B cell (primary cell): ENCODE measurements at regions not wholly inside any gene's neighbourhood (a gene's known extent, or its start where the extent isn't known, plus 50 kb on each side); places are given as distances from the start of the nearest gene placed in this dataset.

ENCODE experiments used
- ATAC-seq: fragments of 200-7000 bp; cut with Tn5 transposase; one replicate; pipeline ENCODE4 v1.10.0; 2021; ENCODE audit warnings: low read depth, mild to moderate bottlenecking, moderate number of reproducible peaks, moderate library complexity
- CTCF ChIA-PET: fragments of 350-600 bp; sonication (Branson Sonifier 250); formaldehyde crosslinking; loops from one replicate; lab custom pipeline; 2021; ENCODE audit warnings: antibody characterized with exemption, inconsistent platforms; lab: Charles Lee
- POLR2A ChIA-PET: fragments of 350-600 bp; sonication (Branson Sonifier 250); formaldehyde crosslinking; loops from one replicate; lab custom pipeline; 2021; ENCODE audit warnings: antibody characterized with exemption; lab: Charles Lee
- DNase-seq: peaks from one replicate; pipeline ENCODE4 v3.0.0; 2013
- H2AFZ ChIP-seq: 2 replicates; pipeline ENCODE4 v1.6.1; 2012; ENCODE audit warnings: mild to moderate bottlenecking, low read depth, low read length; ENCODE audit not compliant: insufficient read depth, poor library complexity, severe bottlenecking
- H3K27ac ChIP-seq, 2 donors: 1 replicate in 1 of 2; 2 replicates in 1 of 2; pipeline ENCODE4 v1.5.1; 2012 to 2013; ENCODE audit warnings: low read length in 2 of 2, mild to moderate bottlenecking in 2 of 2, moderate library complexity in 1 of 2
- H3K27me3 ChIP-seq, 4 experiments: fragments of 200-600 bp in 1 of 4; sonication (generic) in 1 of 4; replicated peaks in 1 of 4; 1 replicate in 2 of 4; 2 replicates in 2 of 4; pipeline versions ENCODE4 v1.6.1 to v1.7.0; 2013 to 2016; ENCODE audit warnings: low read length in 3 of 4, mild to moderate bottlenecking in 2 of 4, mixed read lengths in 1 of 4, moderate library complexity in 1 of 4; ENCODE audit not compliant: insufficient read depth in 4 of 4, control insufficient read depth in 3 of 4; ENCODE audit errors: control extremely low read depth in 1 of 4
- H3K36me3 ChIP-seq, 2 experiments: replicated peaks in 1 of 2; 1 replicate in 1 of 2; 2 replicates in 1 of 2; pipeline versions ENCODE4 v1.6.1 to v1.7.1; 2013; ENCODE audit warnings: low read length in 1 of 2; ENCODE audit not compliant: insufficient read depth in 2 of 2, control insufficient read depth in 1 of 2; ENCODE audit errors: control extremely low read depth in 1 of 2, extremely low read depth in 1 of 2
- H3K4me1 ChIP-seq, 2 donors: fragments of 200-600 bp in 1 of 2; sonication (generic) in 1 of 2; 1 replicate in 1 of 2; 2 replicates in 1 of 2; pipeline versions ENCODE4 v1.5.1 to v1.6.1; 2013 to 2017; ENCODE audit warnings: low read length in 2 of 2; ENCODE audit not compliant: control insufficient read depth in 2 of 2, insufficient read depth in 2 of 2
- H3K4me2 ChIP-seq: replicated peaks from 2 replicates; pipeline ENCODE3; 2012; ENCODE audit warnings: mild to moderate bottlenecking, low read depth, low read length; ENCODE audit not compliant: poor library complexity, severe bottlenecking
- H3K4me3 ChIP-seq, 5 experiments: fragments of 200-600 bp in 1 of 5; sonication (generic) in 1 of 5; 1 replicate in 3 of 5; 2 replicates in 2 of 5; pipeline versions ENCODE4 v1.5.1 to v1.7.0; 2011 to 2016; ENCODE audit warnings: low read length in 4 of 5, mild to moderate bottlenecking in 4 of 5, low read depth in 2 of 5, control low read depth in 1 of 5, moderate library complexity in 1 of 5; ENCODE audit not compliant: insufficient read depth in 1 of 5; ENCODE audit errors: control extremely low read depth in 1 of 5, extremely low read depth in 1 of 5
- H3K79me2 ChIP-seq: fragments of 200-600 bp; sonication (generic); one replicate; pipeline ENCODE4 v1.6.0; 2016; ENCODE audit warnings: low read length; ENCODE audit not compliant: control insufficient read depth, insufficient read depth
- H3K9ac ChIP-seq: fragments of 200-600 bp; sonication (generic); 2 replicates; pipeline ENCODE4 v1.6.1; 2017; ENCODE audit warnings: mild to moderate bottlenecking, low read length, moderate library complexity
- H3K9me3 ChIP-seq, 3 donors: one replicate each; pipeline versions ENCODE4 v1.6.1 to v1.7.1; 2013; ENCODE audit warnings: low read length in 2 of 3; ENCODE audit not compliant: control insufficient read depth in 2 of 3, insufficient read depth in 1 of 3; ENCODE audit errors: control extremely low read depth in 1 of 3
- H4K20me1 ChIP-seq: 2 replicates; pipeline ENCODE4 v1.6.0; 2012; ENCODE audit warnings: mild to moderate bottlenecking, low read length; ENCODE audit not compliant: insufficient read depth, control insufficient read depth, poor library complexity, severe bottlenecking
- H3K27ac Mint-ChIP-seq: one replicate; pipeline ENCODE4 v1.8.0; 2021; ENCODE audit warnings: mixed read lengths
- H3K27me3 Mint-ChIP-seq: one replicate; pipeline ENCODE4 v1.8.0; 2021; ENCODE audit warnings: mixed read lengths
- H3K4me1 Mint-ChIP-seq: one replicate; pipeline ENCODE4 v1.8.0; 2021; ENCODE audit warnings: mixed read lengths
- H3K4me3 Mint-ChIP-seq: one replicate; pipeline ENCODE4 v1.8.0; 2021; ENCODE audit warnings: mixed read lengths
- H3K9me3 Mint-ChIP-seq: one replicate; pipeline ENCODE4 v1.8.0; 2022; ENCODE audit warnings: mixed read lengths; ENCODE audit not compliant: insufficient read depth
- EZH2 ChIP-seq: IDR thresholded peaks from 2 replicates; pipeline ENCODE4 v1.6.1; 2012; ENCODE audit warnings: borderline replicate concordance, low read depth, mild to moderate bottlenecking, moderate library complexity, low read length; ENCODE audit not compliant: insufficient read depth, poor library complexity, severe bottlenecking
- WGBS: methylation state at CpG from one replicate; pipeline ENCODE4 v1.1.5; 2013; ENCODE audit warnings: missing lambda C conversion rate; ENCODE audit not compliant: insufficient coverage; 5-methylcytosine and 5-hydroxymethylcytosine counted together
- intact Hi-C: fragments of 100-400 bp; cut with micrococcal nuclease; formaldehyde crosslinking; loops from one replicate; pipeline ENCODE4 v1.10.0; 2022
- TF ChIP-seq, protein P1 (sequence below): fragments of 200-600 bp; IDR thresholded peaks from one replicate; pipeline ENCODE4 v1.8.0; 2022; ENCODE audit warnings: antibody characterized with exemption, mild to moderate bottlenecking

GRCh38 chr1:58903514-58904298, 119.9 kb upstream of the JUN start:
- Histone ChIP-seq H3K4me1 (peaks cover 10% of the 10 kb centered on the region in 2 donors), H3K36me3 (no peaks in the 10 kb centered on the region), H4K20me1 (no peaks in the 10 kb centered on the region), H3K9ac (peak overlapping the region; percentile 68), H2AFZ (peak overlapping the region; percentile 82), H3K4me3 (peak overlapping the region; percentile 45 to 74 (median 60)), H3K79me2 (no peaks in the 10 kb centered on the region), H3K4me2 (peak overlapping the region; percentile 90), H3K27me3 (no peaks in the 10 kb centered on the region), H3K9me3 (no peaks in the 10 kb centered on the region), H3K27ac (peak overlapping the region; percentile 49 to 82)
- WGBS: under 1% methylated on average over 65 of the region's 70 CpGs
- CTCF ChIA-PET: interaction anchor here (0.8 to 2.0 kb wide), 7 partner anchors 19 to 388 kb away, joined by 3 to 8 read pairs (median 4); partner anchors contain the start of gene JUN
- no peaks in the 10 kb centered on the region for H3K27me3 Mint-ChIP-seq
- POLR2A ChIA-PET: interaction anchor here (1.1 to 1.4 kb wide), 3 partner anchors 65 to 119 kb away, joined by 3 to 7 read pairs (median 3); partner anchors contain the start of gene JUN
- H3K27ac Mint-ChIP-seq: peak overlapping the region; percentile 86
- peak; percentile 88 for ATAC-seq
- peaks cover 13% of the 10 kb centered on the region for H3K4me1 Mint-ChIP-seq
- DNase-seq: peak; percentile 77
- peak overlapping the region; percentile 85 for H3K4me3 Mint-ChIP-seq
- TF ChIP-seq, protein P1, sequence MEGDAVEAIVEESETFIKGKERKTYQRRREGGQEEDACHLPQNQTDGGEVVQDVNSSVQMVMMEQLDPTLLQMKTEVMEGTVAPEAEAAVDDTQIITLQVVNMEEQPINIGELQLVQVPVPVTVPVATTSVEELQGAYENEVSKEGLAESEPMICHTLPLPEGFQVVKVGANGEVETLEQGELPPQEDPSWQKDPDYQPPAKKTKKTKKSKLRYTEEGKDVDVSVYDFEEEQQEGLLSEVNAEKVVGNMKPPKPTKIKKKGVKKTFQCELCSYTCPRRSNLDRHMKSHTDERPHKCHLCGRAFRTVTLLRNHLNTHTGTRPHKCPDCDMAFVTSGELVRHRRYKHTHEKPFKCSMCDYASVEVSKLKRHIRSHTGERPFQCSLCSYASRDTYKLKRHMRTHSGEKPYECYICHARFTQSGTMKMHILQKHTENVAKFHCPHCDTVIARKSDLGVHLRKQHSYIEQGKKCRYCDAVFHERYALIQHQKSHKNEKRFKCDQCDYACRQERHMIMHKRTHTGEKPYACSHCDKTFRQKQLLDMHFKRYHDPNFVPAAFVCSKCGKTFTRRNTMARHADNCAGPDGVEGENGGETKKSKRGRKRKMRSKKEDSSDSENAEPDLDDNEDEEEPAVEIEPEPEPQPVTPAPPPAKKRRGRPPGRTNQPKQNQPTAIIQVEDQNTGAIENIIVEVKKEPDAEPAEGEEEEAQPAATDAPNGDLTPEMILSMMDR: no peak
- no peak for TF ChIP-seq EZH2
- H3K9me3 Mint-ChIP-seq: no peaks in the 10 kb centered on the region
- intact Hi-C loops: loop anchor here (1.0 to 5.0 kb wide), 7 partner anchors 65 to 794 kb away; partner anchors contain the start of gene FGGY
